HepG2 (cell line): ENCODE measurements at regions not wholly inside any gene's neighbourhood (a gene's known extent, or its start where the extent isn't known, plus 50 kb on each side); places are given as distances from the start of the nearest gene placed in this dataset.

Experiments
- ATAC-seq: fragments of 200-7000 bp; cut with Tn5 transposase; 3 replicates; pipeline ENCODE4 v1.9.1; 2020; ENCODE audit warnings: mild to moderate bottlenecking, moderate library complexity
- BruUV-seq: library from RNA; stranded (reverse); fragments of 400-500 nt; replicated peaks from 2 replicates; lab custom pipeline; 2021; lab: Mats Ljungman, UMichigan
- CTCF ChIA-PET: fragments of 300-600 bp; formaldehyde crosslinking; extraction: SDS; loops from one replicate; lab custom pipeline; 2021; ENCODE audit warnings: low total read pairs, inconsistent platforms, low intra/inter-chr PET ratio; lab: Yijun Ruan, JAX
- POLR2A ChIA-PET: fragments of 350-600 bp; sonication (Branson Sonifier 250); formaldehyde crosslinking; loops from one replicate; lab custom pipeline; 2020; ENCODE audit warnings: antibody characterized with exemption, inconsistent platforms; lab: Yijun Ruan, JAX
- DNase-seq: peaks from one replicate; pipeline ENCODE4 v3.0.0-alpha.2; 2015; ENCODE audit warnings: low spot score
- FAIRE-seq: peaks from 3 replicates; lab custom pipeline; 2011; peaks lifted over from hg19 to GRCh38; lab: Jason Lieb, UNC
- H2AFZ ChIP-seq: one replicate; pipeline ENCODE4 v1.6.1; 2011; ENCODE audit warnings: low read length, inconsistent platforms
- H3K27ac ChIP-seq: fragments of 300-600 bp; 3 replicates; pipeline ENCODE4 v1.8.0; 2011; ENCODE audit warnings: mixed run types, mild to moderate bottlenecking, mixed read lengths, low read length, inconsistent platforms; ENCODE audit not compliant: insufficient read depth; ENCODE audit errors: extremely low read length
- H3K27me3 ChIP-seq, 2 experiments: fragments of 200-600 bp in 1 of 2; 2 replicates in 1 of 2; 3 replicates in 1 of 2; pipeline versions ENCODE4 v1.6.0 to v1.8.0; 2011; ENCODE audit warnings: low read length in 2 of 2, mild to moderate bottlenecking in 2 of 2, moderate library complexity in 2 of 2, inconsistent platforms in 1 of 2; ENCODE audit not compliant: insufficient read depth in 2 of 2, control insufficient read depth in 1 of 2
- H3K36me3 ChIP-seq, 2 experiments: fragments of 200-600 bp in 1 of 2; replicated peaks in 1 of 2; 2 replicates in 1 of 2; 3 replicates in 1 of 2; pipeline versions ENCODE4 v1.5.1 to v1.8.0; 2011; ENCODE audit warnings: low read length in 2 of 2, inconsistent platforms in 1 of 2; ENCODE audit not compliant: insufficient read depth in 2 of 2, control insufficient read depth in 1 of 2
- H3K4me1 ChIP-seq: 2 replicates; pipeline ENCODE4 v1.5.1; 2012; ENCODE audit warnings: low read length, inconsistent platforms; ENCODE audit not compliant: insufficient read depth
- H3K4me2 ChIP-seq: 2 replicates; pipeline ENCODE4 v1.6.0; 2011; ENCODE audit warnings: low read depth, low read length, inconsistent platforms
- H3K4me3 ChIP-seq, 3 experiments: fragments of 200-600 bp in 1 of 3; sonication (generic), shearing (Covaris generic) in 1 of 3; replicated peaks in 1 of 3; 2 replicates each; pipeline ENCODE4 v1.5.1; 2011 to 2016; ENCODE audit warnings: low read length in 3 of 3, inconsistent platforms in 2 of 3, low read depth in 2 of 3, mild to moderate bottlenecking in 2 of 3, control low read depth in 1 of 3, mixed read lengths in 1 of 3; ENCODE audit not compliant: insufficient read depth in 1 of 3
- H3K79me2 ChIP-seq: one replicate; pipeline ENCODE4 v1.6.1; 2011; ENCODE audit warnings: low read length, inconsistent platforms; ENCODE audit not compliant: insufficient read depth
- H3K9ac ChIP-seq: 2 replicates; pipeline ENCODE4 v1.6.0; 2011; ENCODE audit warnings: mild to moderate bottlenecking, low read depth, low read length, inconsistent platforms; ENCODE audit not compliant: insufficient read depth
- H3K9me3 ChIP-seq: 2 replicates; pipeline ENCODE4 v1.5.1; 2012; ENCODE audit warnings: mild to moderate bottlenecking, low read length
- H4K20me1 ChIP-seq: 2 replicates; pipeline ENCODE4 v1.6.0; 2011; ENCODE audit warnings: inconsistent platforms, mild to moderate bottlenecking, low read length, moderate library complexity; ENCODE audit not compliant: insufficient read depth
- CC2D1A ChIP-seq: sonication (generic); formaldehyde crosslinking; IDR thresholded peaks from 2 replicates; pipeline ENCODE4 v1.8.1; 2023; ENCODE audit warnings: mild to moderate bottlenecking, missing genetic modification reagents
- GMEB1 ChIP-seq: sonication (generic); formaldehyde crosslinking; IDR thresholded peaks from 2 replicates; pipeline ENCODE4 v1.5.1; 2020; ENCODE audit warnings: missing genetic modification reagents, mild to moderate bottlenecking, borderline replicate concordance
- IKZF1 ChIP-seq: fragments of 450-650 bp; IDR thresholded peaks from 2 replicates; pipeline ENCODE4 v1.7.1; 2016
- MYNN ChIP-seq: sonication (generic); formaldehyde crosslinking; IDR thresholded peaks from 2 replicates; pipeline ENCODE4 v1.4.0; 2020; ENCODE audit warnings: mild to moderate bottlenecking, low read depth, missing genetic modification reagents
- NPAS2 ChIP-seq: sonication (generic); formaldehyde crosslinking; IDR thresholded peaks from 2 replicates; pipeline ENCODE4 v1.8.0; 2022; ENCODE audit warnings: mild to moderate bottlenecking, missing genetic modification reagents, borderline replicate concordance
- PTBP1 ChIP-seq: fragments of 200-400 bp; formaldehyde crosslinking; IDR thresholded peaks from 2 replicates; pipeline ENCODE4 v1.6.1; 2018; ENCODE audit warnings: low read length, low read depth; ENCODE audit not compliant: poor library complexity, severe bottlenecking
- RBM39 ChIP-seq: fragments of 200-400 bp; formaldehyde crosslinking; IDR thresholded peaks from one replicate; pipeline ENCODE4 v1.6.1; 2018; ENCODE audit warnings: antibody characterized with exemption, mild to moderate bottlenecking, low read depth, low read length; ENCODE audit not compliant: poor library complexity, severe bottlenecking
- ZNF17 ChIP-seq: sonication (generic); formaldehyde crosslinking; IDR thresholded peaks from 2 replicates; pipeline ENCODE4 v1.5.0; 2020; ENCODE audit warnings: mild to moderate bottlenecking, missing genetic modification reagents
- ZNF367 ChIP-seq: sonication (generic); formaldehyde crosslinking; IDR thresholded peaks from 2 replicates; pipeline ENCODE4 v1.4.0; 2020; ENCODE audit warnings: missing genetic modification reagents, borderline replicate concordance
- ZNF547 ChIP-seq: sonication (generic); formaldehyde crosslinking; IDR thresholded peaks from 2 replicates; pipeline ENCODE4 v1.5.1; 2020; ENCODE audit warnings: mild to moderate bottlenecking, missing genetic modification reagents
- ZNF761 ChIP-seq: sonication (generic); formaldehyde crosslinking; conservative IDR thresholded peaks from 2 replicates; pipeline ENCODE4 v1.4.0; 2020; ENCODE audit warnings: mild to moderate bottlenecking, missing genetic modification reagents
- ZNF792 ChIP-seq: IDR thresholded peaks from 2 replicates; pipeline ENCODE4 v1.6.1; 2016
- WGBS: methylation state at CpG from one replicate; pipeline ENCODE4 v1.1.6; 2017; ENCODE audit warnings: low lambda C conversion rate; 5-methylcytosine and 5-hydroxymethylcytosine counted together
- in situ Hi-C: cut with HindIII; loops from 2 replicates; pipeline ENCODE4 v1.10.0; 2017; ENCODE audit warnings: low pct_unique_long_range_greater_than_20kb; ENCODE audit not compliant: extremely low pct_ligation_motif_present
- intact Hi-C: fragments of 100-400 bp; cut with micrococcal nuclease; formaldehyde crosslinking; loops from one replicate; pipeline ENCODE4 v1.10.0; 2022; ENCODE audit not compliant: unreplicated experiment
- TF ChIP-seq, protein P1 (sequence below): sonication (generic); formaldehyde crosslinking; IDR thresholded peaks from 2 replicates; pipeline ENCODE4 v1.9.0; 2021; ENCODE audit warnings: missing genetic modification reagents, borderline replicate concordance
- TF ChIP-seq, protein P2 (sequence below): sonication (generic); formaldehyde crosslinking; IDR thresholded peaks from 2 replicates; pipeline ENCODE4 v1.8.1; 2023; ENCODE audit warnings: mild to moderate bottlenecking, missing genetic modification reagents

GRCh38 chr10:43963379-43963778 is 314.7 kb upstream of the ZNF32 start:
- Histone ChIP-seq H3K4me2 (no peak overlapping the region), H3K79me2 (no peaks in the 10 kb centered on the region), H3K36me3 (no peaks in the 10 kb centered on the region), H3K9me3 (no peaks in the 10 kb centered on the region), H3K27me3 (peaks cover 0 to 23% of the 10 kb centered on the region in 2 experiments; a peak in 4 of 5 replicates), H3K27ac (no peak overlapping the region), H2AFZ (no peak overlapping the region), H3K4me3 (no peak overlapping the region), H3K9ac (no peak overlapping the region), H3K4me1 (no peaks in the 10 kb centered on the region), H4K20me1 (no peaks in the 10 kb centered on the region)
- ATAC-seq (no peak), DNase-seq (no peak), FAIRE-seq (no peak)
- ChIA-PET POLR2A (no interaction called here), CTCF (no interaction called here)
- 27% methylated on average over 2 of the region's 2 CpGs for WGBS
- BruUV-seq = no TSS peak
- intact Hi-C loops = no loop called here
- TF ChIP-seq ZNF547 (CRISPR knock-in tag) = no peak
- no peak for TF ChIP-seq NPAS2 (CRISPR knock-in tag)
- TF ChIP-seq ZNF761 (CRISPR knock-in tag) = no peak
- in situ Hi-C loops = no loop called here

GRCh38 chr10:43962346-43963191 is 313.9 kb upstream of the ZNF32 start:
- POLR2A ChIA-PET = no interaction called here
- TF ChIP-seq, protein P1, sequence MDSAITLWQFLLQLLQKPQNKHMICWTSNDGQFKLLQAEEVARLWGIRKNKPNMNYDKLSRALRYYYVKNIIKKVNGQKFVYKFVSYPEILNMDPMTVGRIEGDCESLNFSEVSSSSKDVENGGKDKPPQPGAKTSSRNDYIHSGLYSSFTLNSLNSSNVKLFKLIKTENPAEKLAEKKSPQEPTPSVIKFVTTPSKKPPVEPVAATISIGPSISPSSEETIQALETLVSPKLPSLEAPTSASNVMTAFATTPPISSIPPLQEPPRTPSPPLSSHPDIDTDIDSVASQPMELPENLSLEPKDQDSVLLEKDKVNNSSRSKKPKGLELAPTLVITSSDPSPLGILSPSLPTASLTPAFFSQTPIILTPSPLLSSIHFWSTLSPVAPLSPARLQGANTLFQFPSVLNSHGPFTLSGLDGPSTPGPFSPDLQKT (CRISPR knock-in tag) = no peak
- TF ChIP-seq CC2D1A (CRISPR knock-in tag) = no peak
- TF ChIP-seq GMEB1 (CRISPR knock-in tag) = no peak
- TF ChIP-seq ZNF17 (CRISPR knock-in tag) = no peak
- no peak for TF ChIP-seq ZNF367 (CRISPR knock-in tag)
- TF ChIP-seq ZNF792 (CRISPR knock-in tag) = no peak
- TF ChIP-seq MYNN (CRISPR knock-in tag) = no peak
- no peak for TF ChIP-seq IKZF1
- TF ChIP-seq PTBP1 = no peak
- TF ChIP-seq, protein P2, sequence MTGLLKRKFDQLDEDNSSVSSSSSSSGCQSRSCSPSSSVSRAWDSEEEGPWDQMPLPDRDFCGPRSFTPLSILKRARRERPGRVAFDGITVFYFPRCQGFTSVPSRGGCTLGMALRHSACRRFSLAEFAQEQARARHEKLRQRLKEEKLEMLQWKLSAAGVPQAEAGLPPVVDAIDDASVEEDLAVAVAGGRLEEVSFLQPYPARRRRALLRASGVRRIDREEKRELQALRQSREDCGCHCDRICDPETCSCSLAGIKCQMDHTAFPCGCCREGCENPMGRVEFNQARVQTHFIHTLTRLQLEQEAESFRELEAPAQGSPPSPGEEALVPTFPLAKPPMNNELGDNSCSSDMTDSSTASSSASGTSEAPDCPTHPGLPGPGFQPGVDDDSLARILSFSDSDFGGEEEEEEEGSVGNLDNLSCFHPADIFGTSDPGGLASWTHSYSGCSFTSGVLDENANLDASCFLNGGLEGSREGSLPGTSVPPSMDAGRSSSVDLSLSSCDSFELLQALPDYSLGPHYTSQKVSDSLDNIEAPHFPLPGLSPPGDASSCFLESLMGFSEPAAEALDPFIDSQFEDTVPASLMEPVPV (CRISPR knock-in tag) = no peak
- no peak for TF ChIP-seq RBM39

More at GRCh38 chr10:43962346-43963191, 313.9 kb upstream of the ZNF32 start:
- no peak overlapping the region for H3K4me3 ChIP-seq
- H4K20me1 ChIP-seq = no peaks in the 10 kb centered on the region
- CTCF ChIA-PET = no interaction called here
- no peaks in the 10 kb centered on the region for H3K36me3 ChIP-seq
- no peak for ATAC-seq
- H3K9me3 ChIP-seq = no peaks in the 10 kb centered on the region
- in situ Hi-C loops (no loop called here), intact Hi-C loops (no loop called here)
- 28% methylated on average over 9 of the region's 11 CpGs for WGBS
- no TSS peak for BruUV-seq
- H3K27me3 ChIP-seq = peaks cover 0 to 20% of the 10 kb centered on the region in 2 experiments; a peak in 4 of 5 replicates
- no peaks in the 10 kb centered on the region for H3K4me1 ChIP-seq
- no peak for FAIRE-seq
- no peak overlapping the region for H2AFZ ChIP-seq
- no peak overlapping the region for H3K4me2 ChIP-seq
- H3K27ac ChIP-seq = no peak overlapping the region
- DNase-seq = no peak
- no peak overlapping the region for H3K9ac ChIP-seq
- no peaks in the 10 kb centered on the region for H3K79me2 ChIP-seq
